D721Med (cell line): ENCODE measurements at regions not wholly inside any gene's neighbourhood (a gene's known extent, or its start where the extent isn't known, plus 50 kb on each side); places are given as distances from the start of the nearest gene placed in this dataset.
"Not testable (repeated sequence)": the region's sequence is repeated elsewhere in the genome, so short reads cannot be mapped to it uniquely, and the experiment has no call there.

ENCODE experiments used
- DNase-seq: peaks from one replicate; pipeline ENCODE4 v3.0.0; 2011; ENCODE audit warnings: low spot score; ENCODE audit not compliant: insufficient read length
- FAIRE-seq: peaks from 2 replicates; lab custom pipeline; 2011; peaks lifted over from hg19 to GRCh38; lab: Jason Lieb, UNC
- TF ChIP-seq, protein P1 (sequence below): IDR thresholded peaks from 2 replicates; pipeline ENCODE4 v1.5.1; 2012; ENCODE audit warnings: mild to moderate bottlenecking, control low read depth; ENCODE audit not compliant: insufficient read depth; ENCODE audit errors: missing control alignments

DNA sequence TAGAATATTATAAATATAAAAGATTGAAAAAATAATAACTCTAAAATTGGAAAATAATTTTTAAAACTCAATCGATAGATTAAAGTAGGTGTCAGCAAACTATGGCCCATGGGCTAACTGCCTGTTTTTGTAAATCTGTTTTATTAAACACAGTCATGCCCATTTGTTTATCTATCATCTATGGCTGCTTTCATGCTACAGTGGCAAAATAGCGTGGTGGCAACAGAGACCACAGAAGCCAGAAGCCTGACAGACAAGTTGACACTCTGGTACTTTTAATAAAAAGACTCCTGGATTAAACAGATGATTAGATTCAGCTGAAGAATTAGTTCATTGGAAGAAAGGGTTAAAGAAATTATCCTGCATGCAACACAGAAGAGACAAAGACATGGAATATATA, 400.7 kb upstream of the RORB start:
- TF ChIP-seq, protein P1, sequence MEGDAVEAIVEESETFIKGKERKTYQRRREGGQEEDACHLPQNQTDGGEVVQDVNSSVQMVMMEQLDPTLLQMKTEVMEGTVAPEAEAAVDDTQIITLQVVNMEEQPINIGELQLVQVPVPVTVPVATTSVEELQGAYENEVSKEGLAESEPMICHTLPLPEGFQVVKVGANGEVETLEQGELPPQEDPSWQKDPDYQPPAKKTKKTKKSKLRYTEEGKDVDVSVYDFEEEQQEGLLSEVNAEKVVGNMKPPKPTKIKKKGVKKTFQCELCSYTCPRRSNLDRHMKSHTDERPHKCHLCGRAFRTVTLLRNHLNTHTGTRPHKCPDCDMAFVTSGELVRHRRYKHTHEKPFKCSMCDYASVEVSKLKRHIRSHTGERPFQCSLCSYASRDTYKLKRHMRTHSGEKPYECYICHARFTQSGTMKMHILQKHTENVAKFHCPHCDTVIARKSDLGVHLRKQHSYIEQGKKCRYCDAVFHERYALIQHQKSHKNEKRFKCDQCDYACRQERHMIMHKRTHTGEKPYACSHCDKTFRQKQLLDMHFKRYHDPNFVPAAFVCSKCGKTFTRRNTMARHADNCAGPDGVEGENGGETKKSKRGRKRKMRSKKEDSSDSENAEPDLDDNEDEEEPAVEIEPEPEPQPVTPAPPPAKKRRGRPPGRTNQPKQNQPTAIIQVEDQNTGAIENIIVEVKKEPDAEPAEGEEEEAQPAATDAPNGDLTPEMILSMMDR = no peak
- FAIRE-seq = no peak
- no peak for DNase-seq

DNA sequence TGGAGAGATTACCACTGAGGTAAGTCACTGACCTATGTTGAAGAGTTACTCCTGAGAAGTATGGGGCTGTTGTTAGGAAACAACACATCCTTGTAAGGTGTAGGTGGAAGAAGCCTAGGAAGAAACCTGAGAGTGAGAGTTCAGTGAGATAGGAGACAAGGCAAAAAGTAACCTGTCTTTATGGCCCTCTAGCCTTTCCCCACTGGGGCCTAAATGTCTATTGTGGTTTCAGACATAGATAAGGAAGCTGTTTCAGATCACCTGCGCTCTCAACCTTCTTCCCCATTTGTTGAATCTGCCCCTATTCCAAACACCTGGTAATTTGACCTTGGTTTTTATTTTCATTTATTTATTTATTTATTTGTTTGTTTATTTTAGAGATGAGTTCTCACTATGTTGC, 397.1 kb upstream of the RORB start:
- DNase-seq (no peak), FAIRE-seq (no peak)
- TF ChIP-seq, protein P1 = no peak

DNA sequence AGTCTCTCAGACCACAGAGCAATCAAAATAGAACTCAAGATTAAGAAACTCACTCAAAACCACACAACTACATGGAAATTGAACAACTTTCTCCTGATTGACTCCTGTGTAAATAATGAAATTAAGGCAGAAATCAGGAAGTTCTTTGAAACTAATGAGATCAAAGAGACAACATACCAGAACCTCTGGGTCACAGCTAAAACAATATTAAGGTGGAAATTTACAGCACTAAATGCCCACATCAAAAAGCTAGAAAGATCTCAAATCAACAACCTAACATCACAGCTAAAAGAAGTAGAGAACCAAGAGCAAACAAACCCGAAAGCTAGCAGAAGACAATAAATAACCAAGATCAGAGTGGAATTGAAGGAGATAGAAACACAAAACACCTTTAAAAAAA, 395.0 kb upstream of the RORB start:
- DNase-seq, FAIRE-seq: not testable (repeated sequence)

DNA sequence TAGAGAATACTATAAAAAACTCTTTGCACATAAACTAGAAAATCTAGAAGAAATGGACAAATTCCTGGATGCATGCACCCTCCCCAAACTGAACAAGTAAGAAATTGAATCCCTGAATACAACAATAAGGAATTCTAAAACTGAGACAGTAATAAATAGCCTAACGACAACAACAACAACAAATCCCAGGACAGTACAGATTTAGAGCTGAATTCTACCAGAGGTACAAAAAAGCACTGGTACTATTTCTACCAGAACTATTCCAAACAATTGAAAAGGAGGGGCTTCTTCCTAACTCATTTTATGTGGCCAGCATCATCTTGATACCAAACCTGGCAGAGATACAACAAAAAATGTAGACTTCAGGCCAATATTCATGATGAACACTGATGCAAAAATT, 394.4 kb upstream of the RORB start:
- no peak for DNase-seq
- TF ChIP-seq, protein P1 = no peak
- FAIRE-seq = no peak

DNA sequence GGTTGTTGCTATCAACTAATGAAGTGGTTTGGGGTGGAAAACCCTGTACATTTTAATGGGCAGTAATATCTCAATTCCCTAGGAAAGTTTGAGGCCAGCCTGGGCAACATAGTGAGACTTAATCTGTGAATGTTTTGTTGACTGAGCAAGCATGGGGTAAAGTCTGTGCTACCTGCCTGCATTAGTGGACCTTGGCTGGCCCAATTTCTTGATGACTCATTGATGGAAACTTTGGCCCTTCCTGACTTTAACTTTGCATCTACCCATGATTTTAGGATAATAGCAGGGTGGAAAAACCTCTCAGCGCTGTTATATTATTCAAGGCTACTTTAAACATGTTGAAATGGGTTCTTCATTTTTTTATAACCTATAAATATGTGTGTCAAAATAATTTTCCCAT, 389.4 kb upstream of the RORB start:
- FAIRE-seq (no peak), DNase-seq (no peak)
- TF ChIP-seq, protein P1 = no peak

DNA sequence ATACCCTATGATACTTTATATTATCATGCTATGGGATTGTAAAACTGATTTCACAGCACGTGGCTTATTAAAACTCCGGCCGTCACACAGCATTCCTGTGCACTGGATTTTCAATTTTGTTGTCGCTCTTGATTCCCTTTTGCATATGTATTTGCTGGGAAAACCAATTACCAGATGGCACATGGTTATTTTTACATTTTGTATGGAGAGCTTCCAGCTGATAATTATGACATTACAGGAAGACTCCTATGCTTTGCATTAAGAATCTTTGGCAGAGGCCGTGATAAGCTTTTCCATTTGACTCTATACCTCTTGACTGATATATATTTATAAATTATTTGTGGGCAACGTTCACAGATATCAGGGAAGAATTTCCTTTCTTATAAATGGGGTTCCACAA, 381.2 kb upstream of the RORB start:
- TF ChIP-seq, protein P1 = no peak
- DNase-seq = no peak
- FAIRE-seq = no peak

DNA sequence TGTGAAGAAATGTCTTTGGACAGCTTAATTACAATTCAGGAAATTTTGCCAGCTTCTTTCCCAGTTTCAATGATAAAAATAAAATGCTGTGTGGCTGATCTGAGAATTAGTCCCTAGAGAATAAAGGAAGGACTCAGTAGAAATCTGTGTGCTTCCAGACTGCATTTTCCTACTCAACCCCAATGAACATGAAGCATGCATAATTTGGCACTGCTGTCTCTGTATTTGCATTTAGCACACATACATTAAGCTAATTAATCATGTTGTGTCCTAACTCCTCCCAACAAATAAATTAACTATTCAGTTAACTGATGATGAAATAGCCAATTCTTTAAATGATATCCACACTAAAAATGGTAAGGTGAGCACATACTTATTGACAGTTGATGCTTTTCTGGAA, 380.0 kb upstream of the RORB start:
- DNase-seq (no peak), FAIRE-seq (no peak)
- TF ChIP-seq, protein P1 = no peak

DNA sequence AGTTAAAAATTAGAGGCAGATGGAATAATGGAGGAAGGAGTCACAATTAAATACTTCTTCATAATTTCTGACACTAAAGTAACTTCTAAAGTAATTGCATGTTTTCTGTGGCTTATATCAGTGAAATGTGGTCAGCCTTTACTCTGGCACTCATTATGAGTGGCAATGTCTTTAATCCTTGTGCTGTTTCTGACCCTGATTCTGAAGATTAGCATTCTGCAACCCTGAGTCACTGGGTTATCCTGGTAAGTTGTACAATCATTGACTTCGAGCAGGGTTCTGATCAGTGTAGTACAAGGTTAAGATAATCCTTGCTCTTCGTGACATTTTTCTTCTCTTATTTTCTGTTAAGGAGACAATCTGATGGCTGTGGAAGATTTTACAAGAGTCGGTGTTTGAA, 379.4 kb upstream of the RORB start:
- DNase-seq (no peak), FAIRE-seq (no peak)
- TF ChIP-seq, protein P1 = no peak
